ENCODE measurements at regions not wholly inside any gene's neighbourhood (a gene's known extent, or its start where the extent isn't known, plus 50 kb on each side); places are given as distances from the start of the nearest gene placed in this dataset.

- TF ChIP-seq CTCF (IDR thresholded peaks at IDR 0.05; ENCODE audit: low read depth, low read length), result no peak
- TF ChIP-seq EZH2phosphoT487 (IDR thresholded peaks at IDR 0.05; ENCODE audit: low read depth), result no peak
Measured at GRCh38 chr6:105568751-105569150, 165.9 kb upstream of the PREP start.
